GM21390 (cell line): ENCODE measurements at regions not wholly inside any gene's neighbourhood (a gene's known extent, or its start where the extent isn't known, plus 50 kb on each side); places are given as distances from the start of the nearest gene placed in this dataset.

Source experiments
- ATAC-seq: cut with Tn5 transposase; IDR thresholded peaks from one replicate; pipeline ENCODE4 v1.9.1; 2021; ENCODE audit not compliant: unreplicated experiment

- no peak for ATAC-seq
Observed at GRCh38 chr2:128380061-128380889, 61.6 kb upstream of the HS6ST1 start.

- no peak for ATAC-seq
Observed at GRCh38 chr2:128380961-128381938, 62.6 kb upstream of the HS6ST1 start.

GRCh38 chr2:128384446-128384845, 65.8 kb upstream of the HS6ST1 start:
- ATAC-seq = no peak

- no peak for ATAC-seq
Observed at GRCh38 chr2:128384956-128385355, 66.3 kb upstream of the HS6ST1 start.

GRCh38 chr2:128385365-128385764, 66.7 kb upstream of the HS6ST1 start:
- no peak for ATAC-seq

GRCh38 chr2:128386066-128386465, 67.4 kb upstream of the HS6ST1 start:
- no peak for ATAC-seq

- ATAC-seq = no peak
Observed at GRCh38 chr2:128388499-128388941, 69.9 kb upstream of the HS6ST1 start.

- no peak for ATAC-seq
Observed at GRCh38 chr2:128389388-128390086, 70.9 kb upstream of the HS6ST1 start.

GRCh38 chr2:128390256-128390990, 71.8 kb upstream of the HS6ST1 start:
- no peak for ATAC-seq

- ATAC-seq = no peak
Observed at GRCh38 chr2:128390991-128391630, 72.4 kb upstream of the HS6ST1 start.

- no peak for ATAC-seq
Observed at GRCh38 chr2:128391679-128392078, 73.0 kb upstream of the HS6ST1 start.

GRCh38 chr2:128392207-128392606, 73.5 kb upstream of the HS6ST1 start:
- ATAC-seq = no peak

GRCh38 chr2:128394007-128394730, 75.5 kb upstream of the HS6ST1 start:
- ATAC-seq = no peak

GRCh38 chr2:128395196-128395595, 76.5 kb upstream of the HS6ST1 start:
- ATAC-seq = no peak

- ATAC-seq = no peak
Observed at GRCh38 chr2:128395640-128396499, 77.2 kb upstream of the HS6ST1 start.

GRCh38 chr2:128396500-128396891, 77.8 kb upstream of the HS6ST1 start:
- no peak for ATAC-seq

GRCh38 chr2:128396946-128397345, 78.3 kb upstream of the HS6ST1 start:
- no peak for ATAC-seq

- no peak for ATAC-seq
Observed at GRCh38 chr2:128399256-128399655, 80.6 kb upstream of the HS6ST1 start.
